H1 (cell line): ENCODE measurements at regions not wholly inside any gene's neighbourhood (a gene's known extent, or its start where the extent isn't known, plus 50 kb on each side); places are given as distances from the start of the nearest gene placed in this dataset.

Experiments
- CTCF ChIA-PET: fragments of 300-600 bp; sonication (Branson Sonifier 250); formaldehyde crosslinking; loops from one replicate; lab custom pipeline; 2021; ENCODE audit not compliant: partially characterized antibody; lab: Charles Lee
- POLR2A ChIA-PET: fragments of 300-600 bp; sonication (Branson Sonifier 250); formaldehyde crosslinking; loops from one replicate; lab custom pipeline; 2021; ENCODE audit warnings: inconsistent platforms; ENCODE audit not compliant: partially characterized antibody; lab: Charles Lee
- DNase-seq, 2 experiments: peaks; one replicate each; pipeline versions ENCODE4 v3.0.0 to v3.0.0-alpha.2; 2010 to 2022; ENCODE audit warnings: low spot score in 2 of 2, low read depth in 1 of 2, mixed read lengths in 1 of 2
- FAIRE-seq: peaks from 2 replicates; lab custom pipeline; 2011; peaks lifted over from hg19 to GRCh38; lab: Jason Lieb, UNC
- H2AFZ ChIP-seq: 2 replicates; pipeline ENCODE4 v1.8.1; 2012; ENCODE audit warnings: low read length, inconsistent platforms
- H2AK5ac ChIP-seq: 2 replicates; pipeline ENCODE4 v1.6.1; 2013; ENCODE audit warnings: low read depth, low read length
- H2BK120ac ChIP-seq: replicated peaks from 2 replicates; pipeline ENCODE3; 2013; ENCODE audit warnings: low read depth, low read length, inconsistent platforms
- H2BK12ac ChIP-seq: 2 replicates; pipeline ENCODE4 v1.6.1; 2013; ENCODE audit warnings: low read depth, low read length
- H2BK15ac ChIP-seq: 2 replicates; pipeline ENCODE4 v1.6.1; 2013; ENCODE audit warnings: low read length
- H2BK20ac ChIP-seq: 2 replicates; pipeline ENCODE4 v1.6.1; 2013; ENCODE audit warnings: low read length
- H2BK5ac ChIP-seq: 2 replicates; pipeline ENCODE4 v1.6.1; 2013; ENCODE audit warnings: low read depth, low read length
- H3K14ac ChIP-seq: 2 replicates; pipeline ENCODE4 v1.6.1; 2013; ENCODE audit warnings: inconsistent platforms; ENCODE audit not compliant: insufficient read length
- H3K18ac ChIP-seq: 2 replicates; pipeline ENCODE4 v1.6.1; 2013; ENCODE audit warnings: low read length; ENCODE audit errors: extremely low read depth
- H3K23ac ChIP-seq: 2 replicates; pipeline ENCODE4 v1.6.1; 2013; ENCODE audit warnings: inconsistent platforms; ENCODE audit not compliant: insufficient read length
- H3K23me2 ChIP-seq: 2 replicates; pipeline ENCODE4 v1.6.1; 2013; ENCODE audit warnings: low read depth, low read length
- H3K27ac ChIP-seq: 2 replicates; pipeline ENCODE4 v1.6.1; 2011; ENCODE audit warnings: low read depth, low read length, inconsistent platforms
- H3K27me3 ChIP-seq, 4 experiments: replicated peaks in 1 of 4; 1 replicate in 1 of 4; 2 replicates in 3 of 4; pipeline versions ENCODE4 v1.6.1 to v1.8.1; 2011 to 2013; ENCODE audit warnings: low read length in 3 of 4, mild to moderate bottlenecking in 3 of 4, inconsistent platforms in 2 of 4, mixed read lengths in 2 of 4, moderate library complexity in 1 of 4; ENCODE audit not compliant: control insufficient read depth in 3 of 4, insufficient read depth in 3 of 4; ENCODE audit errors: extremely low read depth in 1 of 4
- H3K36me3 ChIP-seq, 4 experiments: 2 replicates each; pipeline versions ENCODE4 v1.6.1 to v1.8.1; 2011 to 2013; ENCODE audit warnings: mild to moderate bottlenecking in 4 of 4, low read length in 3 of 4, moderate library complexity in 2 of 4, control low read depth in 1 of 4, inconsistent platforms in 1 of 4; ENCODE audit not compliant: insufficient read depth in 4 of 4, control insufficient read depth in 2 of 4
- H3K4ac ChIP-seq: replicated peaks from 2 replicates; pipeline ENCODE3; 2013; ENCODE audit warnings: low read length, low read depth, mixed read lengths, inconsistent platforms; ENCODE audit not compliant: insufficient read length
- H3K4me1 ChIP-seq, 4 experiments: replicated peaks in 1 of 4; 1 replicate in 1 of 4; 2 replicates in 3 of 4; pipeline versions ENCODE4 v1.6.1 to v1.8.1; 2011 to 2013; ENCODE audit warnings: low read length in 3 of 4, inconsistent platforms in 2 of 4, mixed read lengths in 1 of 4; ENCODE audit not compliant: insufficient read depth in 4 of 4, control insufficient read depth in 3 of 4
- H3K4me2 ChIP-seq, 2 experiments: 2 replicates each; pipeline versions ENCODE4 v1.6.1 to v1.8.1; 2011 to 2013; ENCODE audit warnings: low read depth in 2 of 2, low read length in 2 of 2, control low read depth in 1 of 2, inconsistent platforms in 1 of 2, mild to moderate bottlenecking in 1 of 2; ENCODE audit not compliant: insufficient read depth in 1 of 2
- H3K4me3 ChIP-seq, 4 experiments: fragments of 200-600, 300-600 bp in 1 of 4; sonication (generic), shearing (Covaris generic), sonication (Bioruptor Twin) in 1 of 4; 2 replicates each; pipeline versions ENCODE4 v1.5.1 to v1.8.1; 2011 to 2016; ENCODE audit warnings: low read length in 4 of 4, low read depth in 3 of 4, control low read depth in 2 of 4, inconsistent platforms in 2 of 4, mild to moderate bottlenecking in 2 of 4, mixed read lengths in 1 of 4, moderate library complexity in 1 of 4; ENCODE audit not compliant: insufficient read depth in 2 of 4; ENCODE audit errors: extremely low read depth in 1 of 4
- H3K56ac ChIP-seq: replicated peaks from 2 replicates; pipeline ENCODE3; 2013; ENCODE audit warnings: low read depth, mild to moderate bottlenecking, mixed read lengths, low read length, inconsistent platforms; ENCODE audit not compliant: insufficient read length
- H3K79me1 ChIP-seq: 2 replicates; pipeline ENCODE4 v1.6.1; 2013; ENCODE audit warnings: low read depth, low read length, control low read depth
- H3K79me2 ChIP-seq, 2 experiments: 2 replicates each; pipeline versions ENCODE4 v1.6.1 to v1.8.1; 2012 to 2013; ENCODE audit warnings: low read length in 2 of 2, mild to moderate bottlenecking in 2 of 2, inconsistent platforms in 1 of 2; ENCODE audit not compliant: insufficient read depth in 2 of 2, control insufficient read depth in 1 of 2
- H3K9ac ChIP-seq, 4 experiments: replicated peaks in 1 of 4; 1 replicate in 1 of 4; 2 replicates in 3 of 4; pipeline versions ENCODE4 v1.6.1 to v1.8.1; 2011 to 2013; ENCODE audit warnings: low read depth in 3 of 4, low read length in 3 of 4, control low read depth in 2 of 4, mild to moderate bottlenecking in 2 of 4, moderate library complexity in 2 of 4, inconsistent platforms in 1 of 4; ENCODE audit errors: extremely low read depth in 1 of 4
- H3K9me3 ChIP-seq, 2 experiments: 2 replicates each; pipeline versions ENCODE4 v1.6.1 to v1.8.1; 2012 to 2013; ENCODE audit warnings: mild to moderate bottlenecking in 2 of 2, moderate library complexity in 2 of 2, control low read depth in 1 of 2, inconsistent platforms in 1 of 2, low read depth in 1 of 2, low read length in 1 of 2, mixed read lengths in 1 of 2; ENCODE audit not compliant: insufficient read depth in 2 of 2
- H4K20me1 ChIP-seq, 2 experiments: replicated peaks in 1 of 2; 2 replicates each; pipeline versions ENCODE3 to v1.8.1; 2011 to 2013; ENCODE audit warnings: inconsistent platforms in 2 of 2, low read length in 2 of 2, mild to moderate bottlenecking in 1 of 2; ENCODE audit not compliant: insufficient read depth in 2 of 2, control insufficient read depth in 1 of 2
- H4K5ac ChIP-seq: 2 replicates; pipeline ENCODE4 v1.6.1; 2013; ENCODE audit warnings: low read length, low read depth, mixed read lengths, inconsistent platforms; ENCODE audit not compliant: insufficient read length
- H4K8ac ChIP-seq: 2 replicates; pipeline ENCODE4 v1.8.0; 2013; ENCODE audit warnings: mild to moderate bottlenecking, moderate library complexity, low read length, inconsistent platforms; ENCODE audit not compliant: insufficient read depth; ENCODE audit errors: extremely low read depth
- H4K91ac ChIP-seq: replicated peaks from 2 replicates; pipeline ENCODE3; 2013; ENCODE audit warnings: low read length, mixed read lengths, inconsistent platforms; ENCODE audit not compliant: insufficient read length
- CBX5 ChIP-seq: fragments of 300-800, 300-1000 bp; sonication (generic); IDR thresholded peaks from 2 replicates; pipeline ENCODE4 v1.7.1; 2016; ENCODE audit warnings: antibody characterized with exemption, low read length, low read depth
- CREB1 ChIP-seq: IDR thresholded peaks from 2 replicates; pipeline ENCODE4 v1.6.1; 2012; ENCODE audit warnings: inconsistent platforms
- GABPA ChIP-seq: IDR thresholded peaks from 2 replicates; pipeline ENCODE4 v1.6.1; 2011; ENCODE audit warnings: mild to moderate bottlenecking, low read length, moderate library complexity, borderline replicate concordance; ENCODE audit not compliant: insufficient read depth
- HDAC2 ChIP-seq, 2 experiments: fragments of 300-600 bp in 1 of 2; sonication (generic) in 1 of 2; IDR thresholded peaks; 2 replicates each; pipeline ENCODE4 v1.6.1; 2011 to 2012; ENCODE audit warnings: low read depth in 2 of 2, low read length in 2 of 2, mild to moderate bottlenecking in 2 of 2, moderate library complexity in 2 of 2, borderline replicate concordance in 1 of 2, inconsistent platforms in 1 of 2
- HDAC6 ChIP-seq: IDR thresholded peaks from one replicate; pipeline ENCODE4 v1.7.1; 2012; ENCODE audit warnings: low read depth, mild to moderate bottlenecking, inconsistent platforms, low read length, moderate library complexity
- KDM4A ChIP-seq: IDR thresholded peaks from one replicate; pipeline ENCODE4 v1.7.1; 2012; ENCODE audit warnings: low read depth, mild to moderate bottlenecking, moderate library complexity, low read length, inconsistent platforms; ENCODE audit not compliant: severe bottlenecking
- NRF1 ChIP-seq: IDR thresholded peaks from 2 replicates; pipeline ENCODE4 v1.6.1; 2011; ENCODE audit warnings: mild to moderate bottlenecking, low read depth, low read length, improper control_type of control experiment
- PHF8 ChIP-seq: fragments of 200-600 bp; sonication (generic); conservative IDR thresholded peaks from 2 replicates; pipeline ENCODE4 v1.7.1; 2012; ENCODE audit warnings: low read depth, mild to moderate bottlenecking, inconsistent platforms, low read length, moderate library complexity
- RAD21 ChIP-seq, 2 experiments: IDR thresholded peaks in 1 of 2; conservative IDR thresholded peaks in 1 of 2; 2 replicates each; pipeline ENCODE4 v1.6.1; 2011; ENCODE audit warnings: low read depth in 2 of 2, low read length in 2 of 2, improper control_type of control experiment in 1 of 2, inconsistent platforms in 1 of 2, mild to moderate bottlenecking in 1 of 2, moderate library complexity in 1 of 2
- SIX5 ChIP-seq: IDR thresholded peaks from 2 replicates; pipeline ENCODE4 v1.6.1; 2011; ENCODE audit warnings: mild to moderate bottlenecking, low read depth, low read length
- SUZ12 ChIP-seq: fragments of 200-600 bp; sonication (generic); IDR thresholded peaks from 2 replicates; pipeline ENCODE4 v1.6.1; 2012; ENCODE audit warnings: mild to moderate bottlenecking, inconsistent platforms, low read length, moderate library complexity, mixed read lengths
- WGBS, 2 experiments: shearing (Covaris generic) in 1 of 2; methylation state at CpG; one replicate each; pipeline versions ENCODE4 v1.1.6 to v1.1.7; 2013 to 2015; ENCODE audit warnings: low lambda C conversion rate in 2 of 2, mixed read lengths in 2 of 2, inconsistent platforms in 1 of 2, low coverage in 1 of 2, missing lambda C conversion rate in 1 of 2; ENCODE audit not compliant: insufficient replicate concordance in 2 of 2, insufficient coverage in 1 of 2, insufficient read length in 1 of 2; ENCODE audit errors: extremely low coverage in 1 of 2, missing lambda C conversion rate in 1 of 2; 5-methylcytosine and 5-hydroxymethylcytosine counted together

DNA sequence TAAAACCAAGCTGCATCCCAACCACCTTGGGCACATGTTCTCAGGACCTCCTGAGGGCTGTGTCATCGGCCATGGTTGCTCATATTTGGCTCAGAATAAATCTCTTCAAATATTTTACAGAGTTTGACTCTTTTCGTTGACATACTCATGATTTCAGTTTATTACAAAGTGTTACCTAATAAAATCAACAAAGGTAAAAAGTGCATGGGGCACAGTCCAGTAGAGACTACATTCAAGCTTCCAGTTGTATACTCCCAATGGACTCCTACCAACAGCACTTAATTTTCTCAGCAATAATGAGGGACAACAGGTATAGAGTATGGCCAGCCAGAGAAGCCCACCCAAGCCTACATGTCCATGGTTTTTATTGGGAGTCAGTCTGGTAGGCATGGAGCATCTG, 347.9 kb upstream of the FAT3 start:
- Histone ChIP-seq H3K27me3 (peaks cover 0 to 1% (median 0%) of the 10 kb centered on the region in 4 experiments; a peak in 1 of 7 replicates), H3K27ac (no peak overlapping the region), H3K4me2 (no peak overlapping the region), H4K91ac (no peak overlapping the region), H3K18ac (no peak overlapping the region), H3K79me1 (no peaks in the 10 kb centered on the region), H4K8ac (no peak overlapping the region), H2AK5ac (no peak overlapping the region), H4K5ac (no peak overlapping the region), H3K79me2 (no peaks in the 10 kb centered on the region), H4K20me1 (no peaks in the 10 kb centered on the region), H2BK12ac (no peak overlapping the region), H3K4me1 (0 out of 7 replicates have a peak, but pooled peaks cover 0 to 2% (median 0%) of the 10 kb centered on the region in 4 experiments), H3K23me2 (no peaks in the 10 kb centered on the region), H3K23ac (no peak overlapping the region), H2BK120ac (no peak overlapping the region), H2AFZ (no peak overlapping the region), H3K9me3 (no peaks in the 10 kb centered on the region), H2BK20ac (no peak overlapping the region), H2BK15ac (no peak overlapping the region), H3K56ac (no peak overlapping the region), H3K4ac (no peak overlapping the region), H2BK5ac (no peak overlapping the region), H3K14ac (no peak overlapping the region), H3K36me3 (no peaks in the 10 kb centered on the region), H3K4me3 (no peak overlapping the region), H3K9ac (no peak overlapping the region)
- 89% methylated on average over 2 of the region's 2 CpGs; no CpG with 5 or more reads in 1 of the 2 experiments for WGBS, 2 experiments
- FAIRE-seq, result no peak
- ChIA-PET CTCF (interaction anchor here (1.2 to 1.3 kb wide), 2 partner anchors 13 to 26 kb away, joined by 3 to 4 read pairs; no protein-coding TSS in a partner anchor), POLR2A (no interaction called here)
- no peak for DNase-seq
- no peak for TF ChIP-seq SUZ12
- no peak for TF ChIP-seq CBX5
- TF ChIP-seq HDAC2 (IDR thresholded peaks at IDR 0.05; ENCODE audit: borderline replicate concordance in 1 of 2, low read depth in 2 of 2, low read length in 2 of 2), result no peak
- TF ChIP-seq NRF1, result no peak
- no peak for TF ChIP-seq KDM4A
- no peak for TF ChIP-seq CREB1
- TF ChIP-seq PHF8, result no peak
- TF ChIP-seq GABPA, result no peak
- no peak for TF ChIP-seq HDAC6
- no peak for TF ChIP-seq RAD21 (IDR thresholded peaks at IDR 0.05 in 1 of 2, conservative IDR thresholded peaks at IDR 0.05 in 1 of 2; ENCODE audit: low read depth in 2 of 2, low read length in 2 of 2)
- TF ChIP-seq SIX5, result no peak
